HPDE6-E6E7 (cell line): ENCODE measurements at regions not wholly inside any gene's neighbourhood (a gene's known extent, or its start where the extent isn't known, plus 50 kb on each side); places are given as distances from the start of the nearest gene placed in this dataset.
"Not testable (repeated sequence)": the region's sequence is repeated elsewhere in the genome, so short reads cannot be mapped to it uniquely, and the experiment has no call there.

Experiments used
- DNase-seq: peaks from one replicate; pipeline ENCODE4 v3.0.0; 2011; ENCODE audit warnings: missing footprints; ENCODE audit errors: extremely low spot score

DNA sequence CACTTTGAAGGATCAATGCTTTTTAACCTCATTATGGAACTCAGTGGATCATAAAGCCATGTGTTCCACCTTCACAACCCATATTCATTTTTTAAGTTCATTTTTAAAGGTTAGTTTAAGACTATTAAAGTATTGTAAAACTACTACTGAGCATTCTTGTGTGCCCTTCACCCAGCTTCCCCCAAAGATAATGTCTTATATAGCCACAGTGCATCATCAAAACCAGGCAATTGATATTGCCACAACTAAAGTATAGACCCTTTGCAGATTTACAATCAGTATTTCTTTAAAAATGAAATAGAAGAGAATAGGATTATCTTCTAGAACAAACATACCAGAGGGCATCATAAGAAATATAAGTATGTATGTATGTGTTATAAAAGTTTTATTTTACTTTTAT, 597.1 kb downstream of the CCSER2 start:
- DNase-seq, result no peak

GRCh38 chr10:84933402-84933801, 605.0 kb downstream of the CCSER2 start:
- DNase-seq, result no peak

GRCh38 chr10:84935772-84936171, 607.4 kb downstream of the CCSER2 start:
- DNase-seq, result no peak

- no peak for DNase-seq
Measured at GRCh38 chr10:84938117-84938905, 609.9 kb downstream of the CCSER2 start.

GRCh38 chr10:84943541-84943940, 615.2 kb downstream of the CCSER2 start:
- no peak for DNase-seq

DNA sequence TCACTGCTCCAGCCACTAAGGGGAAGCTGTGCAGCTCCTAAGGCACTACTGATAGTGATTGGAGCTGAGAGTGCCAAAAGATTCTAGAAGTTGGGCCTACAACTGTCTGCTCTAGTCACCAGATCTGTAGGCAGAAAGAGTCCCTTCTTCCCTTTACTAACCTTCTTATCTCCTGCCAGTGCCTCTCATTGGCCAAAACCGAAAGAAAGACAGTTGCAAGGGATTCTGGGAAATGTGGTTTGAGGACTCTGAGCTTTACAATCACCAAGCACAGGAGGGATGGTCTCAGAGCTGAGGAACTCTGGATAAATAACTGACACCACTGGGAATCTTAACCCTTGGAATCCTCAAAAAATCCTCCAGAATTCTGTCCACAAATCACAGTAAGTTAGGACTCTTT, 615.8 kb downstream of the CCSER2 start:
- no peak for DNase-seq

DNA sequence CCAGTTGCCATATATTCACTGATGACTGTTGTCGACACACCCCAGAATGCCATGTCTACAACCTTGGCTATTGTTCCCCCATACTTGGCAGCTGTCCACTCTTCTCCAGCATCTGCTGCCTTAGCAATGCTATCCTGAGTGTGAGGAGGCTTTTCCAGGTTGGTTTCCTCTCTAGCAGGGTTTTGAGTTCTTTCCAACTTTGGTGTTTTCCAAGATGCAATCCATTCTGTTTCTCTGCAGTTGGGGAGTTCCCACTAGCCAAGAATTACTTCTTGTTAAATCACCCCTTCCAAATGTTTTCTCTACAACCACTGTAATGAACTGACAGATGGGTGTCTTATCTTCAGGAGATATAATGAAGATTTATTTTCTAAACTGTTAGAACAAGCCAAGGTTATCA, 617.4 kb downstream of the CCSER2 start:
- DNase-seq, result no peak

- no peak for DNase-seq
Measured at GRCh38 chr10:84946904-84947303, 618.5 kb downstream of the CCSER2 start.

DNA sequence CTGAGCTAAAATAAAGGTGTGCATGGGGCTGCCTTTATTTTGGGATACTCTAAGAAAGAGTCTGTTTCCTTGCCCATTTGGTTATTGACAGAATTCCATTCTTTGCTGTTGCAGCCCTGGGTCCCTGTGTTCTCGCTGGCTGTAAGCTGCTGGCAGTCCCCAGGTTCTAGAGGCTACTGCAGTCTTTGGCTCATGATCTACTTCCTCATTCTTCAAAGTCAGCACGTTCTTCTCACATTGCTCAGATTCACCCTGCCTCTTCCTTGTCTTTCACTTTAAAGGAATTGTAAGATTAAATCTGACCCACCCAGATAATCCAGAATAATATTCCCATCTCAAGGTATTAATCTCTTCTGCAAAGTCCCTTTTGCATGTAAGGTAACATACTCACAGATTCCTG, 620.3 kb downstream of the CCSER2 start:
- DNase-seq, result no peak

GRCh38 chr10:84951616-84952015, 623.2 kb downstream of the CCSER2 start:
- DNase-seq, result no peak

- no peak for DNase-seq
Measured at GRCh38 chr10:84957427-84957826, 629.0 kb downstream of the CCSER2 start.

GRCh38 chr10:84965468-84965867, 637.1 kb downstream of the CCSER2 start:
- DNase-seq, result no peak

- DNase-seq, result no peak
Measured at GRCh38 chr10:84966708-84967441, 638.5 kb downstream of the CCSER2 start.

DNA sequence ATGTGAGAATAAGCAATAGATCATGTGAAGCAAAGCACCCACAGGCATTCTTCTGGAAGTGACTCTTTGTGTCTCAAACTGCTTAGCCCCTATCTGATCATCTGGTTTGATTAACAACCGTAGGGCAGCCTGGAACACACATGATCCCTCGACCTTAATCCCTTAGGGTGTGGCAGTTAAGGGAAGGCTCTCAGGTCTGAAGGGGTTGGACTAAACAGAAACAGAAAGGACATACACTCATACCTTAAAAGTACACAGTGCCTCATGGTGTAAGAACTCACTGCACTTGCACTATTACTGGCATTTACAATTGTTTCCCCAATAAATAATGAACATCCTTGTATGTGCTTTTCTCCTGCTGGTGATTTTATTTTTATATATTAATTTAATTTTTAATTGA, 640.9 kb downstream of the CCSER2 start:
- DNase-seq, result not testable (repeated sequence)

GRCh38 chr10:84987039-84987438, 658.6 kb downstream of the CCSER2 start:
- DNase-seq, result no peak

DNA sequence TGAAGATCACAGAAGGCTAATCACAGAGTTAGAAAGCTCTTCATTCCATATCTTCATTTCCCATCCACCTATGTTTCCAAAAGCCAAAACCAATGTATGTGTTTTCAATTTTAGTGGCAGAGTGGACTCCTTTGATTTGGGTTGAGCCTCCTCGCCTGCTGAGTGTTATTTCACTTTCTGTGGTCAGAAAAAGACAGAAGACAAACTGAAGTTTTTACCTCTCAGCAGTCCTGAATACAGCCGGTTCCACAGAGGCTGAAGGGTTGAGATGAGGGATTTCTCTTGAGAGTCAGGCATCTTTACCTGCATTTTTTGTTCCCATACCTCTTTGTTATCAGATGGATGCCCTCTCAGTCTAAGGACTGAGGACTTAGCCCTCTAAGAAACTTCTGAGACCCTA, 659.6 kb downstream of the CCSER2 start:
- DNase-seq, result no peak

GRCh38 chr10:84990713-84991112, 662.3 kb downstream of the CCSER2 start:
- no peak for DNase-seq

DNA sequence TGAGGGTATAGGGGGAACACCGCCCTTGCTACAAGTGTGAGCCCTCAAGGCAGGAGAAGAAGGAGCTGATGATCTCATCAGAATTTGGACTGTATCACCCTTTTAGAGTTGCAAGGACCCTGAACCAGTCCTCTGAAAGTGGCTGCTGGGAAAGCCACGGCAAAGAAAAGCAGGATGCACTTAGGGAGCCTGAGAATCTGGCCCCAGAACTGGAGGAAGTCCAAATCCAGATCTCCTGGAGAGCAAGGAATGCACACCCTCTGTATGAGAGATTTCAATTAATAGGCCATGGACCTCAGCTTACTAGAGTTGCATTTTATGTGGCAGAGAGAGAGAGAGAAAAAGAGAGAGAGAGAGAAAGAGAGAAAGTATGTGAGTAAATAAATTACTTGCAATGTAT, 662.9 kb downstream of the CCSER2 start:
- DNase-seq, result no peak

GRCh38 chr10:84993251-84994035, 665.1 kb downstream of the CCSER2 start:
- no peak for DNase-seq

DNA sequence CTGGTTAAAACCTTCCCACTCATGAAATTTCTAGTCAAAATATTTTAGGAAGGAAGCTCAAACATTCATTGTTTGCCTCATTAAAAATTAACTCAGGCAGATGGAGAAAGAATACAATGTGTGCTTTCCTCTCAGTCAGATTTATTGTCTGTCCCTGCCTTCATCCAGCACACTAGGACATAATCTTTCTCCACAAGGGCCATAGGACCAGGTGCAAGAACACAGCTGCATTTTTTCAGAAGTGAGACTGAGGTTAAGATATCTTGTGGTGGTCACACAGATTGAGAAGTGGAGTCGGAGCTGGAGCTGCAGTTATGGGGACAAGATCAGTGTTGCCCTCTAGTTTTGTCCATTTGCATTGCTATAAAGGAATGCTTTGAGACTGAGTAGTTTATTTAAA, 666.3 kb downstream of the CCSER2 start:
- no peak for DNase-seq

- DNase-seq, result no peak
Measured at GRCh38 chr10:84996580-84996979, 668.2 kb downstream of the CCSER2 start.

GRCh38 chr10:84997870-84998269, 669.5 kb downstream of the CCSER2 start:
- DNase-seq, result no peak

DNA sequence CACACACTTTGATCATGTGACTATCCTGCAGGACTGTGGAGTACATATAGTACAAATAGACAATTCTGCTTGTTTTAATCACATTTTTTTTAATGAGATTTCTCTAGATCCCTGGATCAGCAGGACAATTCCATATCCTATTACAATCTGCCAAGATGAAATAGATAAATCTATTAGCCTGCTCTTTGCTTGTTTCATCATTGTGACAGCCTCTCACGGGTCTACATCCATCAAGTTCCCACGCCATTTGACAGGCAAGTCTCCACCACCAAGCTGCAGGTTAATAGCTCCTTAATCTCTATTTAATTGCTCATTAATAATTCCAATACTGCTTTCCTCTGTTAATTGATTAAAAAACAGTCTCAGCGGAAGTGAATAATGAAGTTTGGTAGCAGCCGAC, 671.5 kb downstream of the CCSER2 start:
- DNase-seq, result no peak
